ENCODE measurements at regions not wholly inside any gene's neighbourhood (a gene's known extent, or its start where the extent isn't known, plus 50 kb on each side); places are given as distances from the start of the nearest gene placed in this dataset.
A peak's percentile ranks its signal among the peaks of the same experiment; 100 is the strongest.
"Not testable (repeated sequence)": the region's sequence is repeated elsewhere in the genome, so short reads cannot be mapped to it uniquely, and the experiment has no call there.

- no peak for DNase-seq
- H3K27me3 ChIP-seq: no peaks in the 10 kb centered on the region
- intact Hi-C loops (cut with DNase I; ENCODE audit: low total_unique reads): no loop called here
- no peaks in the 10 kb centered on the region for H3K36me3 ChIP-seq
- no peak for TF ChIP-seq EP300 (IDR thresholded peaks at IDR 0.05)
- no peak for TF ChIP-seq CTCF (IDR thresholded peaks at IDR 0.05)
- no peak for TF ChIP-seq POLR2A (IDR thresholded peaks at IDR 0.05)
- TF ChIP-seq POLR2AphosphoS5 (IDR thresholded peaks at IDR 0.05): no peak
- WGBS, 5 donors: 93 to 97% (median 96%) methylated on average over 15 to 18 of the region's 20 CpGs
- H3K9me3 ChIP-seq: peaks cover 0 to 17% (median 7%) of the 10 kb centered on the region in 4 donors
- H3K4me1 ChIP-seq: no peaks in the 10 kb centered on the region
- no peak overlapping the region for H3K4me3 ChIP-seq
- no peak overlapping the region for H3K27ac ChIP-seq
Measured at GRCh38 chr13:53439439-53440225, 411.0 kb downstream of the OLFM4 start.

- Histone ChIP-seq H3K36me3 (no peaks in the 10 kb centered on the region), H3K27me3 (no peaks in the 10 kb centered on the region), H3K4me1 (no peaks in the 10 kb centered on the region), H3K9me3 (peaks cover 0 to 17% (median 9%) of the 10 kb centered on the region in 4 donors), H3K27ac (no peak overlapping the region), H3K4me3 (no peak overlapping the region)
- 78 to 93% (median 88%) methylated on average over 5 of the region's 5 CpGs for WGBS, 5 donors
- no peak for DNase-seq
- TF ChIP-seq EP300 (IDR thresholded peaks at IDR 0.05): no peak
- intact Hi-C loops (cut with DNase I; ENCODE audit: low total_unique reads): no loop called here
Measured at GRCh38 chr13:53442979-53443378, 414.4 kb downstream of the OLFM4 start.

GRCh38 chr13:53445686-53446085, 417.1 kb downstream of the OLFM4 start:
- no peak overlapping the region for H3K27ac ChIP-seq
- no peaks in the 10 kb centered on the region for H3K36me3 ChIP-seq
- peaks cover 0 to 19% (median 9%) of the 10 kb centered on the region in 4 donors for H3K9me3 ChIP-seq
- H3K4me1 ChIP-seq: no peaks in the 10 kb centered on the region
- no peaks in the 10 kb centered on the region for H3K27me3 ChIP-seq
- TF ChIP-seq POLR2AphosphoS5 (IDR thresholded peaks at IDR 0.05) (no peak), POLR2A (IDR thresholded peaks at IDR 0.05) (no peak), CTCF (IDR thresholded peaks at IDR 0.05) (no peak), EP300 (IDR thresholded peaks at IDR 0.05) (no peak)
- intact Hi-C loops (cut with DNase I; ENCODE audit: low total_unique reads): no loop called here
- peak in 1 of 2 donors; percentile 36 for DNase-seq
- no peak overlapping the region for H3K4me3 ChIP-seq
- WGBS, 5 donors: 28 to 71% (median 60%) methylated on average over 1 of the region's 1 CpG

GRCh38 chr13:53447456-53447855, 418.8 kb downstream of the OLFM4 start:
- TF ChIP-seq CTCF (IDR thresholded peaks at IDR 0.05) (no peak), POLR2A (IDR thresholded peaks at IDR 0.05) (no peak), POLR2AphosphoS5 (IDR thresholded peaks at IDR 0.05) (no peak)
- intact Hi-C loops (cut with DNase I; ENCODE audit: low total_unique reads): no loop called here
- Histone ChIP-seq H3K27me3 (no peaks in the 10 kb centered on the region), H3K9me3 (peaks cover 0 to 20% (median 10%) of the 10 kb centered on the region in 4 donors), H3K36me3 (no peaks in the 10 kb centered on the region), H3K4me1 (no peaks in the 10 kb centered on the region), H3K27ac (no peak overlapping the region), H3K4me3 (no peak overlapping the region)
- WGBS, 5 donors: 75 to 90% (median 81%) methylated on average over 4 of the region's 4 CpGs
- no peak for DNase-seq

GRCh38 chr13:53447863-53448262, 419.2 kb downstream of the OLFM4 start:
- Histone ChIP-seq H3K9me3 (peaks cover 0 to 20% (median 9%) of the 10 kb centered on the region in 4 donors), H3K36me3 (no peaks in the 10 kb centered on the region), H3K4me3 (no peak overlapping the region), H3K4me1 (no peaks in the 10 kb centered on the region), H3K27ac (no peak overlapping the region), H3K27me3 (no peaks in the 10 kb centered on the region)
- 71 to 80% (median 73%) methylated on average over 5 of the region's 5 CpGs for WGBS, 5 donors
- intact Hi-C loops (cut with DNase I; ENCODE audit: low total_unique reads): no loop called here
- DNase-seq: no peak
- no peak for TF ChIP-seq EP300 (IDR thresholded peaks at IDR 0.05)
- no peak for TF ChIP-seq CTCF (IDR thresholded peaks at IDR 0.05)
- TF ChIP-seq POLR2A (IDR thresholded peaks at IDR 0.05): no peak
- no peak for TF ChIP-seq POLR2AphosphoS5 (IDR thresholded peaks at IDR 0.05)

GRCh38 chr13:53452263-53452808, 423.7 kb downstream of the OLFM4 start:
- H3K36me3 ChIP-seq; DNase-seq; H3K4me1 ChIP-seq; H3K27ac ChIP-seq; intact Hi-C loops (cut with DNase I; ENCODE audit: low total_unique reads); H3K4me3 ChIP-seq; H3K27me3 ChIP-seq: not testable (repeated sequence)
- peaks cover 0 to 27% (median 13%) of the 10 kb centered on the region in 4 donors for H3K9me3 ChIP-seq
- 90 to 100% (median 94%) methylated on average over 10 to 27 of the region's 29 CpGs for WGBS, 5 donors
